HG03064 (cell line): ENCODE measurements at regions not wholly inside any gene's neighbourhood (a gene's known extent, or its start where the extent isn't known, plus 50 kb on each side); places are given as distances from the start of the nearest gene placed in this dataset.

ENCODE experiments used
- ATAC-seq: cut with Tn5 transposase; IDR thresholded peaks from one replicate; pipeline ENCODE4 v1.9.1; 2021; ENCODE audit warnings: low read depth; ENCODE audit not compliant: unreplicated experiment

GRCh38 chr7:94222516-94222915, 172.2 kb upstream of the COL1A2 start:
- ATAC-seq, result no peak

DNA sequence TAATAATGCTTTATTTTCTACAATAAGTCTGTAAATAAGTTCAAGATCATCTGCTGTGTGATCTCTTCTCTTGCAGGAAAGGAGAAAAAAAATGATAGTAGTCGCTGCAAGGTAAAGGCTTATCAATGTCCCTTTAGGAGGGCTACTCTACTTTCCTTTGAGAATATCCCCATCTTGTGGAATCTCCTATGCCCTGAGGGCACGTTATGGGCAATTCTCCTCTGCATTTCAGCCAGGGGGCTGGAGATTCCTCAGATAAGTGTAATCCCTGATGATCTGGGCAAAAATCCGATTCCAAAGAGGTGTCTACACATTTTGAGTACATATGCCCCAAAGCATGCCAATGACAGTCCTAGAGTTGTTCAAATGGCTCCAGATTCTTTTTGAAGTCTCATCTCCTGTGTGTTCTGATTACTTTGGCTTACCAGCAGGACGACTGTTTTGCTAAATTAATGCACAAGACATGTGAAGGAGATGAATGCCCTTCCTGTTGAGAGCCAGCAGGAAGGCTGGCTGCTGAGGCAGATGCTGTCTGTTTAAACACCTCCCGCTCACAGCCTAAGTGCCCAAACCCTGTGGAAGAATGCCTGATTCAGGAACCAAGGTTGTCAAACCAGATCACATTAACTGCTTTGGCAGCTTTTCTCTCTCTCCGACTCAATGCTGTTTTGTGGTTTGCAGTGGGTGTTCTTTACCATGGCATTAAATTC, 171.2 kb upstream of the COL1A2 start:
- no peak for ATAC-seq

DNA sequence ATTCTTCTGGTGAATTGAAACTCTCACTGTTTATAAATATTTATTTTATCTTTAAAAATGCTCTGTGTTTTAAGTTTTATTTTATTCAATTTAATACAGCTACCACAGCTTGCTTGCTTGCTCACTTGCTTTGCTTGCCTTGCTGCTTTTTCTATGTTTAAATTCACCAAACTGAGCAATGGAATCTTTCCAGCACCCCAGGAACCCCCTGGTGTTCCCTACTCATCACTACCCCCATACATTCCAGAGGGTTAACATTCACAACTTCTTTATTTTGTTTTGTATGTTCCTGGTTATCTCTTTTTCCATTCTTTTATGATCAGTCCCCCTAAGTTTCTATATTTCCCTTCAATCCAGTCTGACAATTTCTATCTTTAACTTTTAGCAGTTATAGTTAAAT, 166.5 kb upstream of the COL1A2 start:
- ATAC-seq, result no peak

- ATAC-seq, result no peak
Observed at GRCh38 chr7:94228678-94229077, 166.0 kb upstream of the COL1A2 start.

DNA sequence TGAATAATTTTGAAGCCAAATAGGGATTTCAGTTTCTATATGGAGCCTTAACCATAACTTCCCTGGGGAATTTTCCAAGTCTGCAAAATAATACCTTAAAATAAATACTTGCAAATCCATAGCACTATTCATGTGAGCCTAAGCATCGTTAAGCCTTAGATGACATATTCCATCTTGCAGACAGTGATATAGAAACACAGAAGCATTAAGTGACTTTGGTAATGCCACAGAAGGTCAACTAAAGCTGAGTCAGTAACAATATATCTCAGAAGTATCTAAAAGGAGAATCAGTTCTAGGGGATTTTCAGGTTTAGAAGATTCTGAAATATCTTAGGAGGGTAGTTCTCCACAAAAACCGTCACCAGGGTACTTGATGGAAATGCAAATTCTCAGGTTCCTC, 163.4 kb upstream of the COL1A2 start:
- no peak for ATAC-seq

GRCh38 chr7:94236960-94237359, 157.7 kb upstream of the COL1A2 start:
- no peak for ATAC-seq

- no peak for ATAC-seq
Observed at GRCh38 chr7:94237417-94237816, 157.3 kb upstream of the COL1A2 start.

- no peak for ATAC-seq
Observed at GRCh38 chr7:94239661-94240234, 154.9 kb upstream of the COL1A2 start.

- no peak for ATAC-seq
Observed at GRCh38 chr7:94240902-94241301, 153.8 kb upstream of the COL1A2 start.

GRCh38 chr7:94241402-94241925, 153.2 kb upstream of the COL1A2 start:
- no peak for ATAC-seq

- no peak for ATAC-seq
Observed at GRCh38 chr7:94243066-94243711, 151.5 kb upstream of the COL1A2 start.

GRCh38 chr7:94244760-94245159, 149.9 kb upstream of the COL1A2 start:
- no peak for ATAC-seq

DNA sequence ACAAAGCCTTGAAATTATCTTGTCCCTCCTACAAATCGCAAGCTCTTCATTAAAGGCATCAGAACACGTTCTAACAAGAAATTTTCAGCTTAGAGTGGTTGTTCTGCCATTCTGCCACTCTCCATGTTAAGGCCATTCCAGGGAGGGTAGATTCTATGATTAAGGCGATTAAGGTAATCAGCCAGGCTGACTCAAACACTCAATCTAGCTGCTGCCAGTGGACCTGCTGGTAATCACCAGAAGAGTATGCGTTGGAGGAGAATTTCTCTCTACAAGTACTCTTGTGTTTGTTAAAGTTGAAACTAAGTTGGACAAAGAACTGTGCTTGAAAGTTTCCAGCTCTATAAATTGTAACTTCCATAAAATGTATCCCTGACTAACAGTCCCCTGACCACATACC, 149.2 kb upstream of the COL1A2 start:
- no peak for ATAC-seq

DNA sequence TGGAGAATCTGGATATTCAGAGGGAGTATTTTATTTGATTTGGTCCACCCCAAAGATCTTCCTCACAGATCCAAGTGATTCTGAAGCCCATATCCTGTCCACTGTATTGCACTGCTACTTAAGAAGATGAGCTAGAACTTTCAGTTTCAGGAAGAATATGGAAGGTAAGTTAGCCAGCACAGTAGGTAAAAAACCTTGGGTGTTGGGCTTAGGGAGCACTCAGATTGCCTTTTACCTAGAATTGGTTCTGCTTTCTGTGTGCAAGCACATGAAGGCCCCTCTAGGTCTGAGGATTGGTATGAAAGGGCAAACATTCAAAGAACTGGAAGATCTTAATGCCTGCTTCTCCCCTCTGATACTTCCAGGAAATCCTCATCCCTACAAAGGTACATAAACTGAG, 146.7 kb upstream of the COL1A2 start:
- no peak for ATAC-seq

GRCh38 chr7:94249631-94250030, 145.1 kb upstream of the COL1A2 start:
- ATAC-seq, result no peak

DNA sequence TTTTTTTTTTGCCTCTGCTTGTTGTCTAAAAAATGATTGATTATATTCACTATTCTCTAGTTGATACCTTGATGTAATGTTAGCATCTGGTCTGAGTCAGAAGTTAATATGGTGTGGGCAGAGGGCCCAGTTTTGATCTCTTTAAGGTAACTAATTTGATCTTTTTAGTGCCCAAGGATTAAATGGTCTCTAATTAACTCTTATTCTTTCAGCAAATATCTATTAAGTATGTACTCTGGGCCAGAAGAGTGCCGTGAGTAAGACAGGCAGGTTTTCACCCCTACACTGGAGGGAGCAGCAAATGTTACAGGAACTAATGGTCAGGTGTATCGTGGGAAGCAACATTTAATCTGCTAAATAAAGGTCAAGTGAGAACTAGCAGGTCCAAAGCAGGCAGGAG, 144.6 kb upstream of the COL1A2 start:
- no peak for ATAC-seq

DNA sequence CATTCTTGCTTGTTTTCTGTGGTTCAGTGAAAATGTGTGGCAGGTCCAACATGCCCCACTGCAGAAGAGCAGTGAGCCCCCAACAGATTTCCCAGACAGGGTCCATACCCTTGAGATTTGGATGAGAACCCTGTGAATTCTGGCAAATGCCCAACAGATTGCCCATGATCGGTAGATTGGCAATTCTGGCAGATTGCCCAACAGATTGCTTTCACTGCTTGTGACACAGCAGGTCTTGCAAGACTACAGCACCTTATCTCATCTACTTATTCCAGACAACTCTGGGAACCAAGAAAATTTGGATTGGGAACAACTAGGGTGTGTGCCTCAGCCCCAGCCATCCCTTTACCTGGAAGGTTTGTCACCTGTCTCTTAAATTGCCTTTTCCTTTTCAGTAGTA, 143.7 kb upstream of the COL1A2 start:
- no peak for ATAC-seq

- ATAC-seq, result no peak
Observed at GRCh38 chr7:94252124-94252523, 142.6 kb upstream of the COL1A2 start.

DNA sequence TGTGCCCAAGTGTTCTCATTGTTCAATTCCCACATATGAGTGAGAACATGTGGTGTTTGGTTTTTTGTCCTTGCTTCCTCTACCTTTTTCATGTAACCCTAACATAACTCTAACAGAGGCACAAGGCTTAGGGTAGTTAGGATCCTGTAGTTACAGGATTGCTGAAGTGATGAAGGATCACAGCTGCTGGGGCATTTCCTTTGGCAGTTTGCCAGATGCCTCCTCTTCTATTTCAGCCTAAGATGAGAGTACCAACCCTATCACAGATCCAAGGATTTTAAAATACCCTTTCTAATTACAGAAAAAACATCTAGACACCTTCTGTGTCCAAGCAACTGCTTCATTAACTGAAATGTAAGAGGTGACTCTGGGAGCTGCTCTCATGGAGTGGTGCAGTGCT, 141.7 kb upstream of the COL1A2 start:
- ATAC-seq, result no peak

DNA sequence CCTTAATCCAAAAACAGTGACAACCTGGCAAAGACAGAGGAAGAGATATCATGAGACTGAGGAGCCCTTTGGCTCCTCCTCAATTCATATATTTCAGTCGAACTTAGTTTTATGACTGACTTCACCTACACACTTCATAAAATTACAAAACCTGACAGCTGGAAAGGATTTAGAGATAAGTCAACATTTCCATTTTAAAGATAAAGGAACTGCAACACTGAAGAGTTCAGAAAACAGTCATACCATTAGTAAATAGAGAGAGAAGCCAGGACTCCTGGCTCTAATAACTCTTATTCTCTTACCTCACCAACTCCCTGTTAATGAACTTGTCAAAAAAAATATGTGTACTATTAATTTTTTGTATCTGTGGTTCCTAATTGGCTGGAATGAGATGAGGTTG, 141.0 kb upstream of the COL1A2 start:
- no peak for ATAC-seq

GRCh38 chr7:94258418-94259300, 136.0 kb upstream of the COL1A2 start:
- no peak for ATAC-seq
